Caco-2 (cell line): ENCODE measurements at regions not wholly inside any gene's neighbourhood (a gene's known extent, or its start where the extent isn't known, plus 50 kb on each side); places are given as distances from the start of the nearest gene placed in this dataset.

Experiments
- BruUV-seq: library from RNA; stranded (reverse); fragments of 400-500 nt; replicated peaks from 2 replicates; lab custom pipeline; 2021; lab: Mats Ljungman, UMichigan
- CTCF ChIA-PET: fragments of 300-600 bp; sonication (Branson Sonifier 250); formaldehyde crosslinking; loops from one replicate; lab custom pipeline; 2022; ENCODE audit warnings: antibody characterized with exemption; lab: Charles Lee
- POLR2A ChIA-PET: fragments of 300-600 bp; sonication (Branson Sonifier 250); formaldehyde crosslinking; loops from one replicate; lab custom pipeline; 2022; ENCODE audit warnings: antibody characterized with exemption; lab: Charles Lee
- DNase-seq, 2 experiments: peaks; one replicate each; pipeline versions ENCODE4 v3.0.0 to v3.0.0-alpha.2; 2020 to 2022
- H3K27me3 ChIP-seq: replicated peaks from 2 replicates; pipeline ENCODE4 v1.6.0; 2011; ENCODE audit warnings: low read length; ENCODE audit not compliant: control insufficient read depth, insufficient read depth
- H3K36me3 ChIP-seq: 2 replicates; pipeline ENCODE4 v1.5.1; 2011; ENCODE audit warnings: low read length; ENCODE audit not compliant: control insufficient read depth, insufficient read depth
- H3K4me1 ChIP-seq: fragments of 250-450 bp; sonication (Bioruptor Pico); 2 replicates; pipeline ENCODE4 v1.5.1; 2020; ENCODE audit warnings: mild to moderate bottlenecking
- H3K4me3 ChIP-seq: 2 replicates; pipeline ENCODE4 v1.5.1; 2011; ENCODE audit warnings: low read depth, mild to moderate bottlenecking, control low read depth, low read length
- H3K9me3 ChIP-seq: fragments of 250-450 bp; sonication (Bioruptor Pico); 2 replicates; pipeline ENCODE4 v1.5.1; 2020; ENCODE audit warnings: mild to moderate bottlenecking, moderate library complexity
- H3K27ac Mint-ChIP-seq: one replicate; pipeline ENCODE4 v1.8.0; 2022; ENCODE audit warnings: mixed read lengths; ENCODE audit not compliant: unreplicated experiment
- H3K27me3 Mint-ChIP-seq: one replicate; pipeline ENCODE4 v1.8.0; 2022; ENCODE audit warnings: mixed read lengths; ENCODE audit not compliant: insufficient read depth, unreplicated experiment
- H3K36me3 Mint-ChIP-seq: one replicate; pipeline ENCODE4 v1.8.0; 2022; ENCODE audit warnings: mild to moderate bottlenecking, mixed read lengths; ENCODE audit not compliant: insufficient read depth, unreplicated experiment
- H3K4me1 Mint-ChIP-seq: one replicate; pipeline ENCODE4 v1.8.0; 2022; ENCODE audit warnings: low read depth, mixed read lengths; ENCODE audit not compliant: unreplicated experiment
- H3K4me3 Mint-ChIP-seq: one replicate; pipeline ENCODE4 v1.8.0; 2022; ENCODE audit warnings: mild to moderate bottlenecking, moderate library complexity, mixed read lengths; ENCODE audit not compliant: unreplicated experiment
- H3K9me3 Mint-ChIP-seq: one replicate; pipeline ENCODE4 v1.8.0; 2022; ENCODE audit warnings: mixed read lengths; ENCODE audit not compliant: unreplicated experiment
- intact Hi-C: fragments of 100-400 bp; cut with micrococcal nuclease; formaldehyde crosslinking; loops from one replicate; pipeline ENCODE4 v1.10.0; 2022; ENCODE audit not compliant: unreplicated experiment
- TF ChIP-seq, protein P1 (sequence below), 2 experiments: fragments of 200-600 bp in 1 of 2; IDR thresholded peaks; 1 replicate in 1 of 2; 2 replicates in 1 of 2; pipeline versions ENCODE4 v1.5.1 to v1.8.0; 2011 to 2022; ENCODE audit warnings: antibody characterized with exemption in 1 of 2, control low read depth in 1 of 2, inconsistent platforms in 1 of 2, low read depth in 1 of 2, low read length in 1 of 2, mild to moderate bottlenecking in 1 of 2, moderate library complexity in 1 of 2; ENCODE audit not compliant: insufficient read depth in 1 of 2, severe bottlenecking in 1 of 2, unreplicated experiment in 1 of 2

DNA sequence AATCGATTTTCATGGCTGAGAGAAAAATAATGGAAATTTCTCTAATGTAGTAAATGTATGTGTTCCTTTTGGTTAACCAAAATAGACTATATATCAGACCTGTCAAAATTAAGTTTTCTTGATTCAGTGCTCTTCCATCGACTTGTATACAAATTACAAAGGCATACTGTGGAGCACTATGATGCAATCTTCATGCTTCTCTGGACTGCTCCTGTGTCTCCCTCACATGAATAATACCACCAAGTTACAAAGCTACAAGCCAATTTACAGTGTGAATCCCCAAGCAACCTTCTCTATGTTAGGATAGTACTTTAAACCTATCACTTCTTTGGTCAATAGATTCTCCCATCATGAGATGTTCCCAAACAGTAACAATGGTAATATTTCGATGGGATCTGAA, 577.9 kb downstream of the PPARGC1A start:
- no peak for DNase-seq
- H3K9me3 Mint-ChIP-seq: no peaks in the 10 kb centered on the region
- no peaks in the 10 kb centered on the region for H3K36me3 Mint-ChIP-seq
- no TSS peak for BruUV-seq
- no peaks in the 10 kb centered on the region for H3K4me1 Mint-ChIP-seq
- intact Hi-C loops: no loop called here
- Histone ChIP-seq H3K4me3 (no peak overlapping the region), H3K27me3 (no peaks in the 10 kb centered on the region), H3K36me3 (no peaks in the 10 kb centered on the region), H3K4me1 (no peaks in the 10 kb centered on the region), H3K9me3 (no peaks in the 10 kb centered on the region)
- ChIA-PET POLR2A (no interaction called here), CTCF (no interaction called here)
- TF ChIP-seq, protein P1, sequence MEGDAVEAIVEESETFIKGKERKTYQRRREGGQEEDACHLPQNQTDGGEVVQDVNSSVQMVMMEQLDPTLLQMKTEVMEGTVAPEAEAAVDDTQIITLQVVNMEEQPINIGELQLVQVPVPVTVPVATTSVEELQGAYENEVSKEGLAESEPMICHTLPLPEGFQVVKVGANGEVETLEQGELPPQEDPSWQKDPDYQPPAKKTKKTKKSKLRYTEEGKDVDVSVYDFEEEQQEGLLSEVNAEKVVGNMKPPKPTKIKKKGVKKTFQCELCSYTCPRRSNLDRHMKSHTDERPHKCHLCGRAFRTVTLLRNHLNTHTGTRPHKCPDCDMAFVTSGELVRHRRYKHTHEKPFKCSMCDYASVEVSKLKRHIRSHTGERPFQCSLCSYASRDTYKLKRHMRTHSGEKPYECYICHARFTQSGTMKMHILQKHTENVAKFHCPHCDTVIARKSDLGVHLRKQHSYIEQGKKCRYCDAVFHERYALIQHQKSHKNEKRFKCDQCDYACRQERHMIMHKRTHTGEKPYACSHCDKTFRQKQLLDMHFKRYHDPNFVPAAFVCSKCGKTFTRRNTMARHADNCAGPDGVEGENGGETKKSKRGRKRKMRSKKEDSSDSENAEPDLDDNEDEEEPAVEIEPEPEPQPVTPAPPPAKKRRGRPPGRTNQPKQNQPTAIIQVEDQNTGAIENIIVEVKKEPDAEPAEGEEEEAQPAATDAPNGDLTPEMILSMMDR (IDR thresholded peaks at IDR 0.05; ENCODE audit: insufficient read depth in 1 of 2, low read depth in 1 of 2, low read length in 1 of 2, severe bottlenecking in 1 of 2, unreplicated experiment in 1 of 2): no peak
- no peak overlapping the region for H3K4me3 Mint-ChIP-seq
- H3K27me3 Mint-ChIP-seq: no peaks in the 10 kb centered on the region
- no peak overlapping the region for H3K27ac Mint-ChIP-seq

DNA sequence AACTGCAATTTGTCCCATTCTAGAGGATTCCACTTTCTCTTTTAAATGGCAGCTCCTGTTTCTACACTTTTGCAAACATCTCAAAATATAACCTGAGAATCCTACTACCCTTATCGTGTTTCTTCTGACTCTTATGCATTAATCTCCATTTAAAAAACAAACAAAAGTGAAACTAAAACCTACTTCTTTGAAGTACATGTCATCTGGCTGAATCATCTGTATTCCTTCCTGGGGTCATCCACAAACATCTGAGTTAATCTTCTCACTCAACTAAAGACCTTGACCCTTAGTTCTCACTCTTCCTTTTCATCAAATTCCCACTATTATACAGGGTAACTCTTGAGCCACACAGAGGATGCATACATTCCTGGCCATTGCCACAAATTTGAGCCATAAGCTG, 584.8 kb downstream of the PPARGC1A start:
- no peaks in the 10 kb centered on the region for H3K36me3 ChIP-seq
- H3K4me1 Mint-ChIP-seq: no peaks in the 10 kb centered on the region
- intact Hi-C loops: no loop called here
- H3K9me3 ChIP-seq: no peaks in the 10 kb centered on the region
- no peaks in the 10 kb centered on the region for H3K27me3 Mint-ChIP-seq
- no peaks in the 10 kb centered on the region for H3K4me1 ChIP-seq
- H3K27ac Mint-ChIP-seq: no peak overlapping the region
- no peaks in the 10 kb centered on the region for H3K9me3 Mint-ChIP-seq
- H3K4me3 Mint-ChIP-seq: no peak overlapping the region
- TF ChIP-seq, protein P1 (IDR thresholded peaks at IDR 0.05; ENCODE audit: insufficient read depth in 1 of 2, low read depth in 1 of 2, low read length in 1 of 2, severe bottlenecking in 1 of 2, unreplicated experiment in 1 of 2): no peak
- no TSS peak for BruUV-seq
- no peak for DNase-seq
- no peak overlapping the region for H3K4me3 ChIP-seq
- ChIA-PET POLR2A (no interaction called here), CTCF (no interaction called here)
- no peaks in the 10 kb centered on the region for H3K36me3 Mint-ChIP-seq
- no peaks in the 10 kb centered on the region for H3K27me3 ChIP-seq

DNA sequence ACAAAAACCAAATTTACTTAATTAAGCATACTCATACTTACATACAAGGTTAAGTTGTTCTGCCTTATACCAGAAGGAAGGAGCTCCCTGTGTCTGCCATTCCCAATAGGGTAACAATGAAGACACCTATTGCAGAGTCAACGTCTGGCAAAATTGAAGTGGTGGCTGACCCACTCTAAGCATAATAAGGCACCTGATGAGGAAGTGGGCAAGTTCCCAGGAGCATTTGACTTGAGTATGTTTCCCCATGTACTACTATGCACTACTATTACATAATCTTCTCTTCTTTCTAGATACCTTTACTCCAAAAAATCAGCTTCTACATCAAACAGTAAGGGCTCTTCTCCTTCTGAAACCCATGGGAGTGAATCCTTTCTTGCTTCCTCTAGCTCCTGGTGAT, 591.5 kb downstream of the PPARGC1A start:
- BruUV-seq: no TSS peak
- Histone ChIP-seq H3K27me3 (no peaks in the 10 kb centered on the region), H3K9me3 (no peaks in the 10 kb centered on the region), H3K36me3 (no peaks in the 10 kb centered on the region), H3K4me1 (no peaks in the 10 kb centered on the region), H3K4me3 (no peak overlapping the region)
- intact Hi-C loops: no loop called here
- DNase-seq: no peak
- TF ChIP-seq, protein P1 (IDR thresholded peaks at IDR 0.05; ENCODE audit: insufficient read depth in 1 of 2, low read depth in 1 of 2, low read length in 1 of 2, severe bottlenecking in 1 of 2, unreplicated experiment in 1 of 2): no peak
- H3K4me1 Mint-ChIP-seq: no peaks in the 10 kb centered on the region
- H3K36me3 Mint-ChIP-seq: no peaks in the 10 kb centered on the region
- H3K9me3 Mint-ChIP-seq: no peaks in the 10 kb centered on the region
- H3K27ac Mint-ChIP-seq: no peak overlapping the region
- H3K27me3 Mint-ChIP-seq: no peaks in the 10 kb centered on the region
- ChIA-PET CTCF (no interaction called here), POLR2A (no interaction called here)
- H3K4me3 Mint-ChIP-seq: no peak overlapping the region
